Fibroblast of lung (primary cell): ENCODE measurements at regions not wholly inside any gene's neighbourhood (a gene's known extent, or its start where the extent isn't known, plus 50 kb on each side); places are given as distances from the start of the nearest gene placed in this dataset.

Experiments
- DNase-seq, 2 donors: peaks; one replicate each; pipeline versions ENCODE4 v3.0.0 to v3.0.0-alpha.2; 2010; ENCODE audit warnings: low read depth in 2 of 2
- H2AFZ ChIP-seq: 2 replicates; pipeline ENCODE4 v1.5.1; 2012; ENCODE audit warnings: low read length, control low read depth, inconsistent platforms
- H3K27ac ChIP-seq: 2 replicates; pipeline ENCODE4 v1.5.1; 2011; ENCODE audit warnings: low read length, control low read depth; ENCODE audit not compliant: insufficient read depth
- H3K27me3 ChIP-seq: 2 replicates; pipeline ENCODE4 v1.5.1; 2011; ENCODE audit warnings: mild to moderate bottlenecking, low read length; ENCODE audit not compliant: control insufficient read depth, insufficient read depth
- H3K36me3 ChIP-seq: 2 replicates; pipeline ENCODE4 v1.5.1; 2011; ENCODE audit warnings: low read length; ENCODE audit not compliant: control insufficient read depth, insufficient read depth
- H3K4me1 ChIP-seq: 2 replicates; pipeline ENCODE4 v1.5.1; 2011; ENCODE audit warnings: low read length; ENCODE audit not compliant: control insufficient read depth, insufficient read depth; ENCODE audit errors: extremely low read depth
- H3K4me2 ChIP-seq: 2 replicates; pipeline ENCODE4 v1.5.1; 2011; ENCODE audit warnings: low read length, control low read depth; ENCODE audit not compliant: insufficient read depth; ENCODE audit errors: extremely low read depth
- H3K4me3 ChIP-seq, 4 experiments: fragments of 200-600 bp in 1 of 4; sonication (generic) in 1 of 4; replicated peaks in 1 of 4; 2 replicates each; pipeline ENCODE4 v1.5.1; 2011 to 2016; ENCODE audit warnings: low read length in 4 of 4, low read depth in 3 of 4, mild to moderate bottlenecking in 3 of 4, control low read depth in 2 of 4, inconsistent platforms in 1 of 4, mixed read lengths in 1 of 4; ENCODE audit not compliant: insufficient read depth in 1 of 4; ENCODE audit errors: control extremely low read depth in 1 of 4
- H3K79me2 ChIP-seq: 2 replicates; pipeline ENCODE4 v1.5.1; 2012; ENCODE audit warnings: mild to moderate bottlenecking, low read length, inconsistent platforms; ENCODE audit not compliant: control insufficient read depth, insufficient read depth
- H3K9ac ChIP-seq: 2 replicates; pipeline ENCODE4 v1.5.1; 2011; ENCODE audit warnings: mild to moderate bottlenecking, low read length, control low read depth; ENCODE audit not compliant: insufficient read depth
- H3K9me3 ChIP-seq: 2 replicates; pipeline ENCODE4 v1.5.1; 2012; ENCODE audit warnings: low read depth, low read length; ENCODE audit not compliant: control insufficient read depth, insufficient read depth
- H4K20me1 ChIP-seq: 2 replicates; pipeline ENCODE4 v1.5.1; 2011; ENCODE audit warnings: low read length; ENCODE audit not compliant: control insufficient read depth, insufficient read depth; ENCODE audit errors: extremely low read depth
- EZH2 ChIP-seq: IDR thresholded peaks from 2 replicates; pipeline ENCODE4 v1.5.1; 2012; ENCODE audit warnings: low read length, control low read depth, mild to moderate bottlenecking; ENCODE audit errors: missing control alignments
- TF ChIP-seq, protein P1 (sequence below), 2 donors: IDR thresholded peaks in 1 of 2; conservative IDR thresholded peaks in 1 of 2; 1 replicate in 1 of 2; 2 replicates in 1 of 2; pipeline ENCODE4 v1.5.1; 2011 to 2012; ENCODE audit warnings: low read length in 2 of 2, control low read depth in 1 of 2, inconsistent platforms in 1 of 2, low read depth in 1 of 2, mild to moderate bottlenecking in 1 of 2

DNA sequence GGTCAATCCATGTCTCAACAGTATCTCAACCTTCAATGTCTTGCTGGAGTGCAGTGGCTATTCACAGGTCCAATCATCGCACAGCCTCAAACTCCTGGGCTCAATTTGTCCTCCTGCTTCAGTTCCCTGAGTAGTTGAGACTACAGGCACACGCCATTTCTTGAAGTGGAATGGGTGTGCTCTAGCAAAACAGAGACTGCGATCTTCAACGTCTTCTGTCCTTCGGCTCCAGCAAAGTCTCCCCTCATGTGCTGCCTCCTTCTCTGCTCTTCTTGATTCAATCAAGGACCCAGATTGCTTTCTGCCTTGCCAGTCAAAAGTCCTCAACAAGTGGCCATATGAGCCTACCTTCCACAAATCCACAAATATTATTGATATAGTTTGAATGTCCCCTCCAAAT, 466.7 kb upstream of the MIR17HG start:
- Histone ChIP-seq H3K9me3 (no peaks in the 10 kb centered on the region), H3K4me3 (no peak overlapping the region), H3K79me2 (no peaks in the 10 kb centered on the region), H3K9ac (no peak overlapping the region), H3K36me3 (no peaks in the 10 kb centered on the region), H3K27ac (no peak overlapping the region), H3K4me2 (no peak overlapping the region), H4K20me1 (no peaks in the 10 kb centered on the region), H3K4me1 (no peaks in the 10 kb centered on the region), H3K27me3 (no peaks in the 10 kb centered on the region), H2AFZ (no peak overlapping the region)
- TF ChIP-seq, protein P1, sequence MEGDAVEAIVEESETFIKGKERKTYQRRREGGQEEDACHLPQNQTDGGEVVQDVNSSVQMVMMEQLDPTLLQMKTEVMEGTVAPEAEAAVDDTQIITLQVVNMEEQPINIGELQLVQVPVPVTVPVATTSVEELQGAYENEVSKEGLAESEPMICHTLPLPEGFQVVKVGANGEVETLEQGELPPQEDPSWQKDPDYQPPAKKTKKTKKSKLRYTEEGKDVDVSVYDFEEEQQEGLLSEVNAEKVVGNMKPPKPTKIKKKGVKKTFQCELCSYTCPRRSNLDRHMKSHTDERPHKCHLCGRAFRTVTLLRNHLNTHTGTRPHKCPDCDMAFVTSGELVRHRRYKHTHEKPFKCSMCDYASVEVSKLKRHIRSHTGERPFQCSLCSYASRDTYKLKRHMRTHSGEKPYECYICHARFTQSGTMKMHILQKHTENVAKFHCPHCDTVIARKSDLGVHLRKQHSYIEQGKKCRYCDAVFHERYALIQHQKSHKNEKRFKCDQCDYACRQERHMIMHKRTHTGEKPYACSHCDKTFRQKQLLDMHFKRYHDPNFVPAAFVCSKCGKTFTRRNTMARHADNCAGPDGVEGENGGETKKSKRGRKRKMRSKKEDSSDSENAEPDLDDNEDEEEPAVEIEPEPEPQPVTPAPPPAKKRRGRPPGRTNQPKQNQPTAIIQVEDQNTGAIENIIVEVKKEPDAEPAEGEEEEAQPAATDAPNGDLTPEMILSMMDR (conservative IDR thresholded peaks at IDR 0.05 in 1 of 2, IDR thresholded peaks at IDR 0.05 in 1 of 2; ENCODE audit: low read depth in 1 of 2, low read length in 2 of 2) = no peak
- TF ChIP-seq EZH2 = no peak
- DNase-seq = no peak

DNA sequence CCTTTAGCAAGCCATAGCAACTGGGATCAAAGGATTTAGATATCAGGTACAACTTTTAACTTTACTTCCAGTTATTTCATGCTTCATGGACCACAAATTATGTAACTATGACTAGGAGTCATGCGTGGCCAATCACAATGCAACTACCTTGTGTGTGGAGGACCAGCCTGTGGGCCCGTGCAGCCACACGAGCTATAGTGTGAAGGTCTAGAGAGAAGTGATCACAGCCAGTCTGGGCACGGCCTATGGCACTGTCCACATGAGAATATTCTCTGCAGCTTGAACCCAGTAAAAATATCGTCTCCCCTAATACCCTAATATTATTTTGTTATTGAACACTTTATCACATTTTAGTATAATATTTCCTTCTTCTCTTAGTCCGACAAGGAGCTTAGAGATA, 464.9 kb upstream of the MIR17HG start:
- TF ChIP-seq, protein P1 (conservative IDR thresholded peaks at IDR 0.05 in 1 of 2, IDR thresholded peaks at IDR 0.05 in 1 of 2; ENCODE audit: low read depth in 1 of 2, low read length in 2 of 2) = no peak
- TF ChIP-seq EZH2 = no peak
- Histone ChIP-seq H3K79me2 (no peaks in the 10 kb centered on the region), H3K36me3 (no peaks in the 10 kb centered on the region), H3K4me1 (no peaks in the 10 kb centered on the region), H2AFZ (no peak overlapping the region), H3K27me3 (no peaks in the 10 kb centered on the region), H3K9me3 (no peaks in the 10 kb centered on the region), H3K9ac (no peak overlapping the region), H3K27ac (no peak overlapping the region), H3K4me2 (no peak overlapping the region), H4K20me1 (no peaks in the 10 kb centered on the region), H3K4me3 (no peak overlapping the region)
- DNase-seq = no peak

DNA sequence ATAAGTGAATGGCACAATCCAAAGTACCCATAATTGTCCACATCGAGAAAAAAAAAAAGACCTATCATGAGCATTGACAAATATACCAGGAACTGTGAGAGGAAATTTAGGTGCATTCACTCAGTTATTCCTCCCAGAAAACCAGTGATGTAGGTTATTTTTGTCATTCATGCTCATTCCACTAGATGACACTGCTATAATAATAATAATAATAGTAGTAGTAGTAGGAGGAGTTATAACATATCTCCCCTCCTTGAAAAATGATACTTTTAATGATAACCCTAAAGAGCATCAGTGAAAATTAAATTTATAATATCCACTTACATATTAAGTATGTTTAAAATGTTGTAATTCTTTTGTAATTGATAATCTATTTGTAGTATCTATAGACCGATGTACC, 463.9 kb upstream of the MIR17HG start:
- no peak overlapping the region for H3K4me3 ChIP-seq
- H3K4me2 ChIP-seq = no peak overlapping the region
- no peak for DNase-seq
- no peak overlapping the region for H3K27ac ChIP-seq
- no peaks in the 10 kb centered on the region for H4K20me1 ChIP-seq
- H3K4me1 ChIP-seq = no peaks in the 10 kb centered on the region
- no peaks in the 10 kb centered on the region for H3K36me3 ChIP-seq
- no peaks in the 10 kb centered on the region for H3K27me3 ChIP-seq
- no peaks in the 10 kb centered on the region for H3K9me3 ChIP-seq
- H3K9ac ChIP-seq = no peak overlapping the region
- H3K79me2 ChIP-seq = no peaks in the 10 kb centered on the region
- no peak overlapping the region for H2AFZ ChIP-seq
- TF ChIP-seq, protein P1 (conservative IDR thresholded peaks at IDR 0.05 in 1 of 2, IDR thresholded peaks at IDR 0.05 in 1 of 2; ENCODE audit: low read depth in 1 of 2, low read length in 2 of 2) = no peak
- TF ChIP-seq EZH2 = no peak
